ENCODE measurements at regions not wholly inside any gene's neighbourhood (a gene's known extent, or its start where the extent isn't known, plus 50 kb on each side); places are given as distances from the start of the nearest gene placed in this dataset.

DNA sequence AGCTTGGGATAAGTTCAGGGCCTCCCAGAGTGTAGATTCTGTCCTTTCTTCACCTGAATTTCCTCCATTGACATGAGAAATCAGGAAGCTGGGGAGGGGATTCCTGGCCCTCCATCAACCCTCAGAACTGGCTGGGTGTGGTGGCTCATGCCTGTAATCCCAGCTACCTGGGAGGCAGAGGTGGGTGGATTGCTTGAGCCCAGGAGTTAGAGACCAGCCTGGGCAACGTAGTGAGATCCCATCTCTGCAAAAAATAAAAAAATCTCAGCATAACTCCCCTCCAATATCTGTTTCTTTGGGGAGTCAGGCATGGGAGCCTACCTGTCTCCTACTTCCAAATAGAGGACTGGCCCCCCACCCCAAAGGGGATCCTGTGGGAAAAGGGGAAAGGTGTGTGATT, 59.8 kb upstream of the TBX3 start:
- DNase-seq (ENCODE audit: low read depth in 2 of 2), result no peak

GRCh38 chr12:114743289-114743688, 59.3 kb upstream of the TBX3 start:
- DNase-seq (ENCODE audit: low read depth in 2 of 2), result no peak

- no peak for DNase-seq (ENCODE audit: low read depth in 2 of 2)
Measured at GRCh38 chr12:114742363-114742762, 58.4 kb upstream of the TBX3 start.

GRCh38 chr12:114741940-114742339, 58.0 kb upstream of the TBX3 start:
- no peak for DNase-seq (ENCODE audit: low read depth in 2 of 2)

- DNase-seq (ENCODE audit: low read depth in 2 of 2), result no peak
Measured at GRCh38 chr12:114740448-114740847, 56.5 kb upstream of the TBX3 start.

DNA sequence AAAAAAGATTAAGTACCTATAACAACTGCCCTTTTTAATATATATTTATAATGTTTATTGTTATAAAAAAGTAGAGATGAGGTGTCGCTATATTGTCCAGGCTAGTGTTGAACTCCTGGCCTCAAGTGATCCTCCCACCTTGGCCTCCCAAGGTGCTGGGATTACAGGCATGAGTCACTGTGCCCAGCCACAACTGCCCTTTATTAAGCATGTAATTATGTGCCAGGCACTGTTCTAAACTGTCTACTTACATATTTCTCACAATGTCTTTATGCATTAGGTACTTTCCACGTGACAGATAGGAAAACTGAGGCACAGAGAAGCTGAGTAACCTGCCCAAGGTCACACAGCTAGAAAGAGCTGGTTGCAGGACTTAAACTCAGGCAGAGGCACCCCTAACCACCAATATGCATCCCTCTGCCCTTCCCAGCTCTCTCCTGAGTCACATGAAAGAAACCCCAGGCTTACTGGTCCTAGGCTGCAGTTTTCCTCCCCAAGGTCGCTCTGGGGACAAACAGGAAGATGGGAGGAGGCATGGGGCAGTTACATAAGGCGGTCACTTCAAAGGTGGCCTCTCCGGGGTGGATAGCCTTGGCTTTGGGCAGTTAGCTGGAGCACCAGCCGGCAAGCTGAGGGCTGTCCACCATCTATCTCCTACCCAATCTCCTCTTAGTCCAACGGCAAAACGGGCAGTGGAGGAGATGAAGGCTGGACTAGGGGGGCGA, 54.6 kb upstream of the TBX3 start:
- no peak for DNase-seq (ENCODE audit: low read depth in 2 of 2)

- DNase-seq (ENCODE audit: low read depth in 2 of 2), result no peak
Measured at GRCh38 chr12:114735680-114736374, 51.9 kb upstream of the TBX3 start.

- DNase-seq (ENCODE audit: low read depth in 2 of 2), result no peak
Measured at GRCh38 chr12:114735011-114735410, 51.0 kb upstream of the TBX3 start.

DNA sequence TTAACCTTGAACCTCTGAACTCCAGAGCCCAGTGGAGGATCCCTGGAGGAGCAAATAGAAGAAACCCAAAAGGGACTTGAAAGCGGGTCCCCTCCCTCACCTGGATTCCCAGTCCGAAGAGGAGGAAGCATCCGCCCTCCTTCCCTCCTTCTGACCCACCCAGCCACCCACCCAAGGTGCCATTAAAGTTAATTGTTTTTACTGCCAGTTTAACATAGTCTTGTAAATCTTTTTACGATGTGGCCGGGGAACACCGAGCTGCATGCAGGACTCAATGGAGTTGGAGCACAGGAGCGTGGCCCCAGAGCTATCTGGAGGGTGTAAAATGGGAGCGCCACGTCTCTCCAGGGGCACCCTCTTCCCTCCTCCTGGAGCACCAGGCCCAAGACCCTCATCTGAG, 49.9 kb upstream of the TBX3 start:
- no peak for DNase-seq (ENCODE audit: low read depth in 2 of 2)

All from stimulated activated CD4-positive, alpha-beta T cell treated with anti-CD3 and anti-CD28 coated beads, Interleukin-15, amount 100 ng/mL, for 48 hours (primary cell).